ENCODE measurements at regions not wholly inside any gene's neighbourhood (a gene's known extent, or its start where the extent isn't known, plus 50 kb on each side); places are given as distances from the start of the nearest gene placed in this dataset.

- Histone ChIP-seq H3K4me1 (ENCODE audit: insufficient read depth, poor library complexity, severe bottlenecking) (no peaks in the 10 kb centered on the region), H3K9me3 (ENCODE audit: severe bottlenecking) (no peaks in the 10 kb centered on the region), H3K27ac (ENCODE audit: poor library complexity, severe bottlenecking) (no peak overlapping the region), H3K27me3 (ENCODE audit: insufficient read depth, poor library complexity, severe bottlenecking) (no peaks in the 10 kb centered on the region), H3K36me3 (ENCODE audit: low read depth) (no peaks in the 10 kb centered on the region), H3K4me3 (ENCODE audit: severe bottlenecking) (no peak overlapping the region)
- DNase-seq (ENCODE audit: low spot score): no peak
- TF ChIP-seq CTCF (IDR thresholded peaks at IDR 0.05; ENCODE audit: poor library complexity, severe bottlenecking): no peak
- ATAC-seq (ENCODE audit: low read depth): no peak
These were observed 185.4 kb downstream of the TTLL7 start for GRCh38 chr1:83813576-83813975.

- no peaks in the 10 kb centered on the region for H3K9me3 ChIP-seq (ENCODE audit: severe bottlenecking)
- no peak for TF ChIP-seq CTCF (IDR thresholded peaks at IDR 0.05; ENCODE audit: poor library complexity, severe bottlenecking)
- no peak for ATAC-seq (ENCODE audit: low read depth)
These were observed 188.8 kb downstream of the TTLL7 start for GRCh38 chr1:83810144-83810543.

GRCh38 chr1:83808536-83808935 is 190.4 kb downstream of the TTLL7 start:
- Histone ChIP-seq H3K36me3 (ENCODE audit: low read depth) (no peaks in the 10 kb centered on the region), H3K27me3 (ENCODE audit: insufficient read depth, poor library complexity, severe bottlenecking) (no peaks in the 10 kb centered on the region), H3K4me1 (ENCODE audit: insufficient read depth, poor library complexity, severe bottlenecking) (no peaks in the 10 kb centered on the region), H3K27ac (ENCODE audit: poor library complexity, severe bottlenecking) (no peak overlapping the region), H3K9me3 (ENCODE audit: severe bottlenecking) (no peaks in the 10 kb centered on the region), H3K4me3 (ENCODE audit: severe bottlenecking) (no peak overlapping the region)
- no peak for DNase-seq (ENCODE audit: low spot score)
- no peak for TF ChIP-seq CTCF (IDR thresholded peaks at IDR 0.05; ENCODE audit: poor library complexity, severe bottlenecking)
- no peak for ATAC-seq (ENCODE audit: low read depth)

More at GRCh38 chr1:83810144-83810543, 188.8 kb downstream of the TTLL7 start:
- H3K36me3 ChIP-seq (ENCODE audit: low read depth): no peaks in the 10 kb centered on the region
- no peak overlapping the region for H3K27ac ChIP-seq (ENCODE audit: poor library complexity, severe bottlenecking)
- no peaks in the 10 kb centered on the region for H3K27me3 ChIP-seq (ENCODE audit: insufficient read depth, poor library complexity, severe bottlenecking)
- H3K4me3 ChIP-seq (ENCODE audit: severe bottlenecking): no peak overlapping the region
- no peak for DNase-seq (ENCODE audit: low spot score)
- H3K4me1 ChIP-seq (ENCODE audit: insufficient read depth, poor library complexity, severe bottlenecking): no peaks in the 10 kb centered on the region

- ATAC-seq (ENCODE audit: low read depth) (no peak), DNase-seq (ENCODE audit: low spot score) (no peak)
- Histone ChIP-seq H3K36me3 (ENCODE audit: low read depth) (no peaks in the 10 kb centered on the region), H3K4me3 (ENCODE audit: severe bottlenecking) (no peak overlapping the region), H3K27me3 (ENCODE audit: insufficient read depth, poor library complexity, severe bottlenecking) (no peaks in the 10 kb centered on the region), H3K27ac (ENCODE audit: poor library complexity, severe bottlenecking) (no peak overlapping the region), H3K4me1 (ENCODE audit: insufficient read depth, poor library complexity, severe bottlenecking) (no peaks in the 10 kb centered on the region), H3K9me3 (ENCODE audit: severe bottlenecking) (no peaks in the 10 kb centered on the region)
- TF ChIP-seq CTCF (IDR thresholded peaks at IDR 0.05; ENCODE audit: poor library complexity, severe bottlenecking): no peak
These were observed 191.1 kb downstream of the TTLL7 start for GRCh38 chr1:83807821-83808220.

GRCh38 chr1:83807231-83807630 is 191.7 kb downstream of the TTLL7 start:
- ATAC-seq (ENCODE audit: low read depth): no peak
- H3K27ac ChIP-seq (ENCODE audit: poor library complexity, severe bottlenecking): no peak overlapping the region

More at GRCh38 chr1:83807231-83807630, 191.7 kb downstream of the TTLL7 start:
- Histone ChIP-seq H3K4me1 (ENCODE audit: insufficient read depth, poor library complexity, severe bottlenecking) (no peaks in the 10 kb centered on the region), H3K27me3 (ENCODE audit: insufficient read depth, poor library complexity, severe bottlenecking) (no peaks in the 10 kb centered on the region), H3K36me3 (ENCODE audit: low read depth) (no peaks in the 10 kb centered on the region), H3K4me3 (ENCODE audit: severe bottlenecking) (no peak overlapping the region), H3K9me3 (ENCODE audit: severe bottlenecking) (no peaks in the 10 kb centered on the region)
- TF ChIP-seq CTCF (IDR thresholded peaks at IDR 0.05; ENCODE audit: poor library complexity, severe bottlenecking): no peak
- DNase-seq (ENCODE audit: low spot score): no peak
